T-helper 17 cell (primary cell): ENCODE measurements at regions not wholly inside any gene's neighbourhood (a gene's known extent, or its start where the extent isn't known, plus 50 kb on each side); places are given as distances from the start of the nearest gene placed in this dataset.
"Not testable (repeated sequence)": the region's sequence is repeated elsewhere in the genome, so short reads cannot be mapped to it uniquely, and the experiment has no call there.

ENCODE experiments used
- ATAC-seq: fragments of 150-1000 bp; cut with Tn5 transposase; 2 replicates; pipeline ENCODE4 v1.10.0; 2021; ENCODE audit warnings: mild to moderate bottlenecking, moderate library complexity
- DNase-seq, 3 donors: peaks; one replicate each; pipeline versions ENCODE4 v3.0.0 to v3.0.0-alpha.2; 2020 to 2021
- H3K9me3 ChIP-seq: one replicate; pipeline ENCODE4 v1.7.0; 2013; ENCODE audit warnings: low read length, mild to moderate bottlenecking; ENCODE audit not compliant: control insufficient read depth, poor library complexity, severe bottlenecking
- H3K27ac Mint-ChIP-seq: one replicate; pipeline ENCODE4 v1.8.0; 2022; ENCODE audit warnings: mild to moderate bottlenecking, moderate library complexity, mixed read lengths
- H3K27me3 Mint-ChIP-seq: one replicate; pipeline ENCODE4 v1.8.0; 2022; ENCODE audit warnings: mixed read lengths
- H3K36me3 Mint-ChIP-seq: one replicate; pipeline ENCODE4 v1.8.0; 2022; ENCODE audit warnings: low read depth, mixed read lengths
- H3K4me1 Mint-ChIP-seq: one replicate; pipeline ENCODE4 v1.8.0; 2022; ENCODE audit warnings: mild to moderate bottlenecking, mixed read lengths
- H3K4me3 Mint-ChIP-seq: one replicate; pipeline ENCODE4 v1.8.0; 2022; ENCODE audit warnings: mild to moderate bottlenecking, moderate library complexity, mixed read lengths

GRCh38 chr6:16897669-16898068 lies 136.4 kb upstream of the ATXN1 start:
- Mint-ChIP-seq H3K27me3 (peaks cover 23% of the 10 kb centered on the region), H3K36me3 (no peaks in the 10 kb centered on the region), H3K27ac (no peak overlapping the region), H3K4me3 (no peak overlapping the region), H3K4me1 (no peaks in the 10 kb centered on the region)
- H3K9me3 ChIP-seq, result no peaks in the 10 kb centered on the region
- ATAC-seq, result no peak
- no peak for DNase-seq

GRCh38 chr6:16894301-16894700 lies 133.0 kb upstream of the ATXN1 start:
- no peak for ATAC-seq
- no peak for DNase-seq
- no peak overlapping the region for H3K27ac Mint-ChIP-seq
- H3K4me3 Mint-ChIP-seq, result no peak overlapping the region
- H3K9me3 ChIP-seq, result no peaks in the 10 kb centered on the region
- no peaks in the 10 kb centered on the region for H3K36me3 Mint-ChIP-seq
- H3K27me3 Mint-ChIP-seq, result peaks cover 6% of the 10 kb centered on the region
- H3K4me1 Mint-ChIP-seq, result peaks cover 3% of the 10 kb centered on the region

- H3K27me3 Mint-ChIP-seq, result peaks cover 16% of the 10 kb centered on the region
- H3K36me3 Mint-ChIP-seq, H3K4me3 Mint-ChIP-seq, H3K27ac Mint-ChIP-seq, DNase-seq, H3K9me3 ChIP-seq, H3K4me1 Mint-ChIP-seq, ATAC-seq: not testable (repeated sequence)
Measured at GRCh38 chr6:16891110-16891509, 129.8 kb upstream of the ATXN1 start.

- H3K27me3 Mint-ChIP-seq, result peaks cover 42% of the 10 kb centered on the region
- peaks cover 3% of the 10 kb centered on the region for H3K4me1 Mint-ChIP-seq
- DNase-seq (no peak), ATAC-seq (no peak)
- H3K36me3 Mint-ChIP-seq, result no peaks in the 10 kb centered on the region
- H3K9me3 ChIP-seq, result no peaks in the 10 kb centered on the region
- H3K27ac Mint-ChIP-seq, result no peak overlapping the region
- H3K4me3 Mint-ChIP-seq, result no peak overlapping the region
Measured at GRCh38 chr6:16885411-16886160, 124.3 kb upstream of the ATXN1 start.

- H3K27ac Mint-ChIP-seq, result no peak overlapping the region
- DNase-seq (no peak), ATAC-seq (no peak)
- H3K4me3 Mint-ChIP-seq, result no peak overlapping the region
- no peaks in the 10 kb centered on the region for H3K36me3 Mint-ChIP-seq
- no peaks in the 10 kb centered on the region for H3K9me3 ChIP-seq
- peaks cover under 1% of the 10 kb centered on the region for H3K4me1 Mint-ChIP-seq
- H3K27me3 Mint-ChIP-seq, result peaks cover 42% of the 10 kb centered on the region
Measured at GRCh38 chr6:16884526-16884925, 123.3 kb upstream of the ATXN1 start.

- Mint-ChIP-seq H3K4me1 (no peaks in the 10 kb centered on the region), H3K4me3 (no peak overlapping the region)
Measured at GRCh38 chr6:16883414-16883813, 122.2 kb upstream of the ATXN1 start.

GRCh38 chr6:16882230-16882629 lies 121.0 kb upstream of the ATXN1 start:
- no peak for DNase-seq
- Mint-ChIP-seq H3K36me3 (no peaks in the 10 kb centered on the region), H3K27me3 (peaks cover 32% of the 10 kb centered on the region), H3K4me1 (no peaks in the 10 kb centered on the region), H3K27ac (no peak overlapping the region), H3K4me3 (no peak overlapping the region)
- H3K9me3 ChIP-seq, result peaks cover 2% of the 10 kb centered on the region
- no peak for ATAC-seq

More at GRCh38 chr6:16883414-16883813, 122.2 kb upstream of the ATXN1 start:
- Mint-ChIP-seq H3K27ac (no peak overlapping the region), H3K27me3 (peaks cover 42% of the 10 kb centered on the region), H3K36me3 (no peaks in the 10 kb centered on the region)
- ATAC-seq, result no peak
- no peak for DNase-seq
- H3K9me3 ChIP-seq, result peaks cover 2% of the 10 kb centered on the region

- H3K36me3 Mint-ChIP-seq, H3K9me3 ChIP-seq, H3K27ac Mint-ChIP-seq, H3K4me1 Mint-ChIP-seq, H3K4me3 Mint-ChIP-seq, ATAC-seq, DNase-seq: not testable (repeated sequence)
- peaks cover 33% of the 10 kb centered on the region for H3K27me3 Mint-ChIP-seq
Measured at GRCh38 chr6:16876852-16877251, 115.6 kb upstream of the ATXN1 start.

GRCh38 chr6:16876201-16876600 lies 114.9 kb upstream of the ATXN1 start:
- Mint-ChIP-seq H3K27ac (no peak overlapping the region), H3K4me1 (no peaks in the 10 kb centered on the region)
- no peak for ATAC-seq

GRCh38 chr6:16873698-16874097 lies 112.4 kb upstream of the ATXN1 start:
- Mint-ChIP-seq H3K4me3 (no peak overlapping the region), H3K27ac (no peak overlapping the region), H3K36me3 (no peaks in the 10 kb centered on the region), H3K4me1 (no peaks in the 10 kb centered on the region), H3K27me3 (peaks cover 36% of the 10 kb centered on the region)
- H3K9me3 ChIP-seq, result no peaks in the 10 kb centered on the region
- DNase-seq (no peak), ATAC-seq (no peak)

More at GRCh38 chr6:16876201-16876600, 114.9 kb upstream of the ATXN1 start:
- H3K27me3 Mint-ChIP-seq, result peaks cover 27% of the 10 kb centered on the region
- H3K4me3 Mint-ChIP-seq, result no peak overlapping the region
- no peaks in the 10 kb centered on the region for H3K36me3 Mint-ChIP-seq
- DNase-seq, result no peak
- peaks cover 2% of the 10 kb centered on the region for H3K9me3 ChIP-seq

GRCh38 chr6:16872543-16873235 lies 111.4 kb upstream of the ATXN1 start:
- no peaks in the 10 kb centered on the region for H3K9me3 ChIP-seq
- H3K4me3 Mint-ChIP-seq, result no peak overlapping the region
- peaks cover 42% of the 10 kb centered on the region for H3K27me3 Mint-ChIP-seq
- no peaks in the 10 kb centered on the region for H3K36me3 Mint-ChIP-seq
- DNase-seq, result no peak
- no peak for ATAC-seq
- no peak overlapping the region for H3K27ac Mint-ChIP-seq
- H3K4me1 Mint-ChIP-seq, result peaks cover 2% of the 10 kb centered on the region

GRCh38 chr6:16871047-16871446 lies 109.8 kb upstream of the ATXN1 start:
- no peak overlapping the region for H3K27ac Mint-ChIP-seq
- DNase-seq, result no peak
- peaks cover 2% of the 10 kb centered on the region for H3K4me1 Mint-ChIP-seq
- H3K4me3 Mint-ChIP-seq, result no peak overlapping the region
- peaks cover 51% of the 10 kb centered on the region for H3K27me3 Mint-ChIP-seq
- H3K9me3 ChIP-seq, result no peaks in the 10 kb centered on the region
- ATAC-seq, result no peak
- no peaks in the 10 kb centered on the region for H3K36me3 Mint-ChIP-seq

GRCh38 chr6:16868968-16869367 lies 107.7 kb upstream of the ATXN1 start:
- H3K4me1 Mint-ChIP-seq, result peaks cover 2% of the 10 kb centered on the region
- ATAC-seq, result no peak
- H3K4me3 Mint-ChIP-seq, result no peak overlapping the region

More at GRCh38 chr6:16868968-16869367, 107.7 kb upstream of the ATXN1 start:
- no peaks in the 10 kb centered on the region for H3K36me3 Mint-ChIP-seq
- H3K27ac Mint-ChIP-seq, result no peak overlapping the region
- DNase-seq, result no peak
- H3K27me3 Mint-ChIP-seq, result peaks cover 44% of the 10 kb centered on the region
- H3K9me3 ChIP-seq, result no peaks in the 10 kb centered on the region
